ENCODE measurements at regions not wholly inside any gene's neighbourhood (a gene's known extent, or its start where the extent isn't known, plus 50 kb on each side); places are given as distances from the start of the nearest gene placed in this dataset.
"Not testable (repeated sequence)": the region's sequence is repeated elsewhere in the genome, so short reads cannot be mapped to it uniquely, and the experiment has no call there.

DNA sequence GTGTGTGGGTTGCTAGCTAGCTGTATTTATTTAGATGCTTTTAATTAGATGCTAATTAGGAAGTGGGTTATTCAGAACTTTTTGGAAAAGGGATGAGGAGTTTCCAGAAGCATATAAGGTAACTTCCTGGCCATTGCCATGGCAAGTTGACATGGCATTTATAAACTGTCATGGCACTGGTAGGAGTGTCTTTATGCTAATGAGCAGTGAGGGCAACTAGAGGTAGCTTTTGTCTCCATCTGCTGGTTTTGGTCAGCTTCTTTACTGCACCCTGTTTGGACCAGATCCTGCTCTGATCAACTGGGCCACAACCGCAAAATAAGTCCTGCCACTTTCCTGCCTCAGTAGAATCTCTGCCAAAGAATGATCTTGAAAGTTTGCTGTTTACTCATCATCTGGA lies 105.5 kb downstream of the PPIAL4A start:
- not testable (repeated sequence) for DNase-seq (ENCODE audit: extremely low read depth in 1 of 11, low read depth in 9 of 11, low spot score in 4 of 11)

GRCh38 chr1:121001090-121001726 lies 111.6 kb downstream of the PPIAL4A start:
- not testable (repeated sequence) for DNase-seq (ENCODE audit: extremely low read depth in 1 of 11, low read depth in 9 of 11, low spot score in 4 of 11)

GRCh38 chr1:121003230-121003629 lies 113.7 kb downstream of the PPIAL4A start:
- DNase-seq (ENCODE audit: extremely low read depth in 1 of 11, low read depth in 9 of 11, low spot score in 4 of 11): not testable (repeated sequence)

- not testable (repeated sequence) for DNase-seq (ENCODE audit: extremely low read depth in 1 of 11, low read depth in 9 of 11, low spot score in 4 of 11)
Observed at GRCh38 chr1:121006826-121007225, 117.3 kb downstream of the PPIAL4A start.

- not testable (repeated sequence) for DNase-seq (ENCODE audit: extremely low read depth in 1 of 11, low read depth in 9 of 11, low spot score in 4 of 11)
Observed at GRCh38 chr1:121007755-121008154, 118.2 kb downstream of the PPIAL4A start.

GRCh38 chr1:121008512-121009215 lies 119.1 kb downstream of the PPIAL4A start:
- DNase-seq (ENCODE audit: extremely low read depth in 1 of 11, low read depth in 9 of 11, low spot score in 4 of 11): not testable (repeated sequence)

DNA sequence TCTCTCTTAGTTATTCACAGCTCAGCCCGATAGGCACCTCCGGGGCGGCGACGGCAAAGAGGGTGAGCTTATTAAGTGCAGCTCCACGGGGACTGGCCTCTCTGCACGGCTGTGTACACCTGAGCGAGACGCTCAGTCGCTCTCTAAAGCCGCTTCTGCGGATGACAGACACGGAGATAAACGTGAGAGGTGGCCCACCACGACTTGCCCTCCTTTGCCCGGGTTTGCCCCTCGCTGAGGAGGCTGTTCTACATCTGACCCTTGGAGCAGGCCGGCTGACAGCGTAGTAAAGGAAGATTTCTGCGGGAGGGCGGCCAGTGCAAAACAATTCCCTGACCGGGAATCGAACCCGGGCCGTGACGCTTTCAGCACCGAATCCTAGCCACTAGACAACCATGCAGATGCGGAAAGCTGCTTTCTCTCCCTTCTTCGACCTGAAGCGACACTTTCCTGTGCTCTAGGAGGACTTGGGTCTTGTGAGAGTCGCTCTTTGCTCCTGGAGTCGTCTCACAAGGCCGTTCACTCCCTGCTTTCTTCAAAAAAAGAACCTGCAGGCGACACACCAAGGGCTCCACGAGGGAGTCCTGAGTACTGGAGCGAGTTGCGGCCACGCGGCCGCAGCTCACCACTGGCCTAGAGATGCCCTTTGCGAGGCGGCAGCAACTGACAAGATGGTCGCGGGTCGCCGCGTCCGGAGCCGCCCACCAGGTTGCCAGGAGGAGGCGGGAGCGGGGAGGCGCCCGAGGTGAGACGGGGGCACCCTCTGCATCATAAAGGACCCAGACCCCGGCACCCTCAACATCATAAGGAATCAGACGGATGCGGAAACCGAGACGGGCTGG lies 119.9 kb downstream of the PPIAL4A start:
- not testable (repeated sequence) for DNase-seq (ENCODE audit: extremely low read depth in 1 of 11, low read depth in 9 of 11, low spot score in 4 of 11)

DNA sequence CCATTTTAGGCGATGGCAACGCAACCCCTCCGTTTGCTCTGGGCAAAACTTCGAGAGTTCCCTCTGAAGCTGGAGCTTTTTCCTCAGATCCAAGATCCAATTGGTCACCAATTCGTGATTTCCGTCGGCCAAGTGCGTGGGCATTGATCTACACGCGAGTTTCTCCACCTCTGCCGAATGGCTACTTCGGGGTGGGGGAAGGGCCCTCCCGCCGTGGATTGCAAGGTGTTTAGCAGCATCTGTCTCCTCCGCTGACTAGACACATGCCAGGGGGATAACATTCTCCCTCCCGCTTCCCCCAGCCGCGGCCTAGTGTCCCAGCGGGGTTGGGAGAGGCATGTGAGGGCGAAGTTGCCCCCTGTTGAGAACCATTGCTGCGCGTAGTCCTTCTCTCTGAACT lies 120.6 kb downstream of the PPIAL4A start:
- not testable (repeated sequence) for DNase-seq (ENCODE audit: extremely low read depth in 1 of 11, low read depth in 9 of 11, low spot score in 4 of 11)

DNA sequence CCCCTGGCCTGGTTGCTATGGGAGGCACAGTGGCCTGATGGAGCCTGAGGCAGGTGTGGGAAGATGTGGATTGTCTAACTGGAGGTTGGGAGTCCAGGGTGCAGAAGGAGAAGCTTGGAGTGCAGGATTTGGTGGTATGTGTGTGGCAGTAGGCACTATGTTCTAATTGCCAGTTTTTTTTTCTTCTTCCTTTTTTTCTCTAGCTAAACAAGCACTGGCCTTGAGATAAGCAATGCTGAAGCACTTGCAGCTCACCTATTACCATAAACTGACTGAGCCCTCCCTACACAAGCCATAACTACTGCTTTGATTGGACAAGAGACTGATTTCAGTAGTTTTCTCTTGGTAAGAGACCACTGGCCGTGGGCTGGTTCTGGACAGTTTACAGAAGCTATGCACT lies 123.6 kb downstream of the PPIAL4A start:
- DNase-seq (ENCODE audit: extremely low read depth in 1 of 11, low read depth in 9 of 11, low spot score in 4 of 11): not testable (repeated sequence)

GRCh38 chr1:121016182-121017028 lies 126.8 kb downstream of the PPIAL4A start:
- peak in 7 of 11 donors; percentile 34 to 60 (median 45) for DNase-seq (ENCODE audit: extremely low read depth in 1 of 11, low read depth in 9 of 11, low spot score in 4 of 11)

DNA sequence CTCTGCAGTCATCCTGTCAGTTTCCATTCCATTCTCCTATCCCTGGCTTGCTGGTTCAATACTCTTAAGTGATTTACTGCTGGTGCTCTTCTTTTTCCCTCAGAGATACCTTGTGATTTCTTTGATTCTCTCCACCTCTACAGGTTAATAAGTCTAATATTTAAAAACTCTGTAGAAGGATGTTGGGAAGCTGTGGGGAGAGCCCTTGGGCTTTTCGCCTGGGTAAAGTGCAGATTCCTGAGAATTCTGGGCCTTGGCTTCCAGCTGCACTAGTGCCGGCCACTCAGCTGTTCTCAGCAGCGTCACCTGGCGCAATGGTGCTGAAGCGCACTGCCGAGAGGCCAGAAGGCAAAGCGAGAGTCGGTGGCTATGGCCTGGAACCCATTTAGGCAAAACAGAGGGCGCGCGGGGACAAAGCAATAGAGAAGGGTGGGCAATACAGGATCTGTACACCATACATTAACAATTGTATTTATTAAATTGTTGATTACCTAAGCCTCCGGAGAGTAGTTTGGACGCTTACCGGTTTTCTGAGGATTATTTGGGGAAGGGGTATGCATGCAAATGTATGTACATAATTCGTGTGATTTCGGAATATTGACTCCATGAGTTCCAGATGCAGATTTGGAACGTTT lies 130.3 kb downstream of the PPIAL4A start:
- DNase-seq (ENCODE audit: extremely low read depth in 1 of 11, low read depth in 9 of 11, low spot score in 4 of 11): not testable (repeated sequence)

DNA sequence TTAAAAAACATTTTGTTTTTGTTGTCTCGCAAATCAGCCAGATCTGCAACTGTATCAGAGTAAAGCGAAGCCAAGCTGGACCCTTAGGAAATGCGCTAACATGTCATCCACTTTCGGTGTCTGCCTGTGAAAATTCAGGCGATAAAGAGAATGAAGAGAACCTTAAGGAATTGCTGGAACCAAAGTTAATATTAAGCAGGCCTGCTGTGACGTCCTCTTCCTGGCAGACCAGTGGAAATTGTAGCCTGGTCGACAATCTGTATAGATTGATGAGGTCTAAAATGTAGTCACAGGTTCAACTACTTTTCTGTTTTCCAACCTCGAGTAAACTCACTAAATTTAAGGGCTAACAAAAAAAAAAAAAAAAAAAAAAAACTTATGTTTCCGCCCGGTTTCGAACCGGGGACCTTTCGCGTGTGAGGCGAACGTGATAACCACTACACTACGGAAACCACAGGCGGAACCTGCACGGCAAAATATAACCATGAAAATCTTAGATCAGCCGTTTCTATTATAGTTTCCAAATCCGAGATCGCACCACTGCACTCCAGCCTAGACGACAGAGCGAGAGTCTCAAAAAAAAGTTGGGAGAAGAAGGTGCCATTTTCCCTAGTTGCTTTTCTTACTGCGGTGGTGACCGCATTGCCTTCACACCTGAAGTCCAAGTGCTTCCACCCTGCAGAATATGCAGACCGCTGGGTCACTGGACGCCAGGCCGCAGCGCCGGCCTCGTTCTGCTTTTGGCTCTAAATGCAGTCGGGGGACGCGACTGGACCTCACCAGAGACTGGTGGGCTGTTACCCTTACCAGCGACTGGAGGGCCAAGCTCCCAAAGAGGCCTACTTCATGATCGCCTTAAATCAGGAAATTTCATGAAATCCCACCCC lies 131.0 kb downstream of the PPIAL4A start:
- peak in 8 of 11 donors; percentile 46 to 68 (median 52) for DNase-seq (ENCODE audit: extremely low read depth in 1 of 11, low read depth in 9 of 11, low spot score in 4 of 11)

DNA sequence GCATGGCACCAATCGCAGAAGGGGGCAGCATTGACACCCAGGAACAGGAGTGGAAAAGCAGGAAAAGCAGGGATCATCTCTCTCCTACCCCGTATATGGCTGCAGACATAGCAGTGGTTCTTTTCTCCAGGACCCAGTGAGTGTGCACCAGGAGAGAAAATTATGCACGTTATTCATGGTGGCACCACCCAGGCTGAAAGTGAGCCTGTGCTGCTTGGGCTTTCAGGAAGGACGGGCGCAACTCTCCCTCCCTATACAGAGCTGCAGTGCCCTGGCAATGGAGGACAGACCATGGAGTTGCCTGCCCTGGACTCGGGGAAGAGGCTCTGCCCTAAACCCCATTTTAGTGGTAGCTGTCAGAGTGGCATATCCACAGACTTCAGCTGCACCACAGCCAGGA lies 132.1 kb downstream of the PPIAL4A start:
- DNase-seq (ENCODE audit: extremely low read depth in 1 of 11, low read depth in 9 of 11, low spot score in 4 of 11): not testable (repeated sequence)

GRCh38 chr1:121032878-121033494 lies 143.4 kb downstream of the PPIAL4A start:
- not testable (repeated sequence) for DNase-seq (ENCODE audit: extremely low read depth in 1 of 11, low read depth in 9 of 11, low spot score in 4 of 11)

DNA sequence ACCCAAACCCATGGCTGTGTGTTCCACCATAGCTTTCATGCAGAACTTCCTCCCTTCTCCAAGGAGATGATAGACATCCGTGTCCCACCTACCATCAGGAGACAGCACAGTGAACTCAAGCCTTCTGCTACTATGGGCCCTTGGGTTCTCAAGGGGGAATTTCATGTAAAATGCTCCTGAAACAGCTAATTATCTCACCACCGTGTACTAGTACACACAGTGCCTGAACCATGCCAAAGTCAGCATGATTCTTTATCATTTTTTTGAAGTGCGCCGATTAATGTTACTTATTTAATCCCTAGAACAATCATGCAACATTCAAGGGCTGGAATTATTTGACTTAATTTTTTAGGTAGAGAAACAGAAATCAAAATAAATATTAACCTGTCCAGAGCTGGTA lies 147.2 kb downstream of the PPIAL4A start:
- not testable (repeated sequence) for DNase-seq (ENCODE audit: extremely low read depth in 1 of 11, low read depth in 9 of 11, low spot score in 4 of 11)

DNA sequence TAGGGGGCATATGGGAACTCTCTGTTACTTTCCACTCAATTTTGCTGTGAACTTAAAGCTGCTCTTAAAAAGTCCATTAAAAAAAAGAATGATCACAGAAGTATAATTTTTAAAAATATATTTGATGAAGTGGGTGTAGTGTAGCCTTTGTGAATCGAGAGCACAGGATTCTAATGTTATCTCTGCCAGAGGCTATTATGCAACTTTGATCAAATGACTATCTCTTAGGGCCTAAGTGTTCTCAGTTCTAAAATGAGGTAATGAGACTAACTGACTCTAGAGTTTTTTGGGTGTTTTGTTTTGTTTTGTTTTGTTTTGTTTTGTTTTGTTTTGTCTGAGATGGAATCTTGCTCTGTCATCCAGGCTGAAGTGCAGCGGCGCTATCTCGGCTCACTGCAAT lies 143.2 kb downstream of the FAM72B start:
- not testable (repeated sequence) for DNase-seq (ENCODE audit: extremely low read depth in 1 of 11, low read depth in 9 of 11, low spot score in 4 of 11)

DNA sequence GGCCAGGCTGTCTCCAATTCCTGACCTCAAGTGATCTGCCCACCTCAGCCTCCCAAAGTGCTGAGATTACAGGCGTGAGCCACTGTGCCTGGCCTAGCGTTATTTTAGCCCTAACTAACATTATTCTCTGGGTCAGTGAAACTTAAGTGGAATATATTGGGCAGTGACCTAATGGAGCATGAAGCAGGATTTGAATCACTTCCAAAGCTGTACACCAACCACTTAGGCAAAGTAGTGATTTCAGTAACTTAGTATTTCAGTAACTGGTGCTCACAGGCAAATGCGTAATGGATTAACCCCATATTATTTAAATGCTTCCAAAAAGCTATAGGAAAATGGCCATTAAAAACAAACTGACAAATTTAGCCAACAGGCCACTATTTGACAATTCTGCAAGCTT lies 142.6 kb downstream of the FAM72B start:
- DNase-seq (ENCODE audit: extremely low read depth in 1 of 11, low read depth in 9 of 11, low spot score in 4 of 11): not testable (repeated sequence)

Measured in renal cortex interstitium (tissue), 11 donors.